GM12878 (cell line): ENCODE measurements at regions not wholly inside any gene's neighbourhood (a gene's known extent, or its start where the extent isn't known, plus 50 kb on each side); places are given as distances from the start of the nearest gene placed in this dataset.

Source experiments
- MYC ChIP-seq: IDR thresholded peaks from 2 replicates; pipeline ENCODE4 v1.6.1; 2011; ENCODE audit warnings: mild to moderate bottlenecking, low read length, moderate library complexity, inconsistent platforms; ENCODE audit not compliant: insufficient read depth, insufficient replicate concordance, insufficient read length, severe bottlenecking
- TF ChIP-seq, protein P1 (sequence below), 3 experiments: IDR thresholded peaks in 2 of 3; conservative IDR thresholded peaks in 1 of 3; 2 replicates each; pipeline ENCODE4 v1.5.1; 2011; ENCODE audit warnings: low read depth in 3 of 3, low read length in 3 of 3, mild to moderate bottlenecking in 3 of 3, control low read depth in 2 of 3, moderate library complexity in 2 of 3, inconsistent platforms in 1 of 3, mixed read lengths in 1 of 3; ENCODE audit not compliant: control insufficient read depth in 2 of 3, insufficient read depth in 1 of 3; ENCODE audit errors: extremely low read depth in 1 of 3

DNA sequence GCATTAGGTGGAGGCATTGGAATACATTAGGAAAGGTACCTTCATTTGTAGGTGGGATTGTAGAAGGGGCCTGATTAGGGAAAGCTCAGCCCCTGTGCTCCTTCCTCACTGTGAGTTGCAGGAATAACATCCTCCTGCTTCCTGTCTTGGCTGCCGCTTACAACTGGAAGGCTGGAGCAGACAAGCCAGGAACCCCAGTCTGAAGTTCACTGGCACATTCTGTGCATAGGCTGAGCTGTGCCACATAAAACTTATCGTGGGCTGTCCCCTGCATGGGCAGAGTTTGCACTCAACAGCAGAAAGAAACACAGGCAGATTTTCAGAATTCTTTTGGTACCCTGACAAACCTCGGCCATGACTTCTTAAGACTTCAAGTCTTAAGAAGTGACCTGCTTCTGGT lies 200.1 kb downstream of the SALL1 start:
- TF ChIP-seq, protein P1, sequence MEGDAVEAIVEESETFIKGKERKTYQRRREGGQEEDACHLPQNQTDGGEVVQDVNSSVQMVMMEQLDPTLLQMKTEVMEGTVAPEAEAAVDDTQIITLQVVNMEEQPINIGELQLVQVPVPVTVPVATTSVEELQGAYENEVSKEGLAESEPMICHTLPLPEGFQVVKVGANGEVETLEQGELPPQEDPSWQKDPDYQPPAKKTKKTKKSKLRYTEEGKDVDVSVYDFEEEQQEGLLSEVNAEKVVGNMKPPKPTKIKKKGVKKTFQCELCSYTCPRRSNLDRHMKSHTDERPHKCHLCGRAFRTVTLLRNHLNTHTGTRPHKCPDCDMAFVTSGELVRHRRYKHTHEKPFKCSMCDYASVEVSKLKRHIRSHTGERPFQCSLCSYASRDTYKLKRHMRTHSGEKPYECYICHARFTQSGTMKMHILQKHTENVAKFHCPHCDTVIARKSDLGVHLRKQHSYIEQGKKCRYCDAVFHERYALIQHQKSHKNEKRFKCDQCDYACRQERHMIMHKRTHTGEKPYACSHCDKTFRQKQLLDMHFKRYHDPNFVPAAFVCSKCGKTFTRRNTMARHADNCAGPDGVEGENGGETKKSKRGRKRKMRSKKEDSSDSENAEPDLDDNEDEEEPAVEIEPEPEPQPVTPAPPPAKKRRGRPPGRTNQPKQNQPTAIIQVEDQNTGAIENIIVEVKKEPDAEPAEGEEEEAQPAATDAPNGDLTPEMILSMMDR (IDR thresholded peaks at IDR 0.05 in 2 of 3, conservative IDR thresholded peaks at IDR 0.05 in 1 of 3; ENCODE audit: control insufficient read depth in 2 of 3, extremely low read depth in 1 of 3, insufficient read depth in 1 of 3, low read depth in 3 of 3, low read length in 3 of 3) = no peak
- TF ChIP-seq MYC = no peak
